Lower lobe of right lung (tissue), 2 donors: ENCODE measurements at regions not wholly inside any gene's neighbourhood (a gene's known extent, or its start where the extent isn't known, plus 50 kb on each side); places are given as distances from the start of the nearest gene placed in this dataset.
"Not testable (repeated sequence)": the region's sequence is repeated elsewhere in the genome, so short reads cannot be mapped to it uniquely, and the experiment has no call there.

Experiments
- ATAC-seq, 2 donors: fragments of 200-7000 bp; cut with Tn5 transposase; one replicate each; pipeline ENCODE4 v1.9.1; 2020 to 2022; ENCODE audit warnings: mild to moderate bottlenecking in 2 of 2, moderate library complexity in 2 of 2
- DNase-seq: peaks from one replicate; pipeline ENCODE4 v3.0.0-alpha.2; 2020
- H3K27ac ChIP-seq: fragments of 200-600 bp; one replicate; pipeline ENCODE4 v1.8.0; 2022
- H3K27me3 ChIP-seq: fragments of 200-600 bp; one replicate; pipeline ENCODE4 v1.8.0; 2022; ENCODE audit warnings: low read depth
- H3K36me3 ChIP-seq: fragments of 200-600 bp; one replicate; pipeline ENCODE4 v1.8.0; 2022; ENCODE audit warnings: mild to moderate bottlenecking
- H3K4me1 ChIP-seq: fragments of 200-600 bp; one replicate; pipeline ENCODE4 v1.8.0; 2022
- H3K4me3 ChIP-seq: fragments of 200-600 bp; one replicate; pipeline ENCODE4 v1.8.0; 2022; ENCODE audit warnings: mild to moderate bottlenecking
- H3K9me3 ChIP-seq: fragments of 200-600 bp; one replicate; pipeline ENCODE4 v1.8.0; 2022
- intact Hi-C: fragments of 100-400 bp; cut with DNase I; formaldehyde crosslinking; loops from one replicate; pipeline ENCODE4 v1.11.0; 2022
- TF ChIP-seq, protein P1 (sequence below): fragments of 200-600 bp; IDR thresholded peaks from one replicate; pipeline ENCODE4 v1.8.0; 2022; ENCODE audit warnings: antibody characterized with exemption, mild to moderate bottlenecking
- donor health status: DM: no; HTN: yes; CAD: no; lungs with severe emphysema.

GRCh38 chr12:127133675-127134335 lies 1133.2 kb upstream of the TMEM132C start:
- ATAC-seq: no peak
- no peaks in the 10 kb centered on the region for H3K36me3 ChIP-seq
- DNase-seq: no peak
- H3K27me3 ChIP-seq: no peaks in the 10 kb centered on the region
- H3K27ac ChIP-seq: no peak overlapping the region
- no peak overlapping the region for H3K4me3 ChIP-seq
- intact Hi-C loops: no loop called here
- H3K4me1 ChIP-seq: no peaks in the 10 kb centered on the region
- TF ChIP-seq, protein P1, sequence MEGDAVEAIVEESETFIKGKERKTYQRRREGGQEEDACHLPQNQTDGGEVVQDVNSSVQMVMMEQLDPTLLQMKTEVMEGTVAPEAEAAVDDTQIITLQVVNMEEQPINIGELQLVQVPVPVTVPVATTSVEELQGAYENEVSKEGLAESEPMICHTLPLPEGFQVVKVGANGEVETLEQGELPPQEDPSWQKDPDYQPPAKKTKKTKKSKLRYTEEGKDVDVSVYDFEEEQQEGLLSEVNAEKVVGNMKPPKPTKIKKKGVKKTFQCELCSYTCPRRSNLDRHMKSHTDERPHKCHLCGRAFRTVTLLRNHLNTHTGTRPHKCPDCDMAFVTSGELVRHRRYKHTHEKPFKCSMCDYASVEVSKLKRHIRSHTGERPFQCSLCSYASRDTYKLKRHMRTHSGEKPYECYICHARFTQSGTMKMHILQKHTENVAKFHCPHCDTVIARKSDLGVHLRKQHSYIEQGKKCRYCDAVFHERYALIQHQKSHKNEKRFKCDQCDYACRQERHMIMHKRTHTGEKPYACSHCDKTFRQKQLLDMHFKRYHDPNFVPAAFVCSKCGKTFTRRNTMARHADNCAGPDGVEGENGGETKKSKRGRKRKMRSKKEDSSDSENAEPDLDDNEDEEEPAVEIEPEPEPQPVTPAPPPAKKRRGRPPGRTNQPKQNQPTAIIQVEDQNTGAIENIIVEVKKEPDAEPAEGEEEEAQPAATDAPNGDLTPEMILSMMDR: no peak
- H3K9me3 ChIP-seq: no peaks in the 10 kb centered on the region

- H3K4me1 ChIP-seq, H3K4me3 ChIP-seq, DNase-seq, H3K9me3 ChIP-seq, intact Hi-C loops, ATAC-seq, H3K27ac ChIP-seq, H3K27me3 ChIP-seq, H3K36me3 ChIP-seq: not testable (repeated sequence)
Measured at GRCh38 chr12:127140864-127141484, 1126.0 kb upstream of the TMEM132C start.

DNA sequence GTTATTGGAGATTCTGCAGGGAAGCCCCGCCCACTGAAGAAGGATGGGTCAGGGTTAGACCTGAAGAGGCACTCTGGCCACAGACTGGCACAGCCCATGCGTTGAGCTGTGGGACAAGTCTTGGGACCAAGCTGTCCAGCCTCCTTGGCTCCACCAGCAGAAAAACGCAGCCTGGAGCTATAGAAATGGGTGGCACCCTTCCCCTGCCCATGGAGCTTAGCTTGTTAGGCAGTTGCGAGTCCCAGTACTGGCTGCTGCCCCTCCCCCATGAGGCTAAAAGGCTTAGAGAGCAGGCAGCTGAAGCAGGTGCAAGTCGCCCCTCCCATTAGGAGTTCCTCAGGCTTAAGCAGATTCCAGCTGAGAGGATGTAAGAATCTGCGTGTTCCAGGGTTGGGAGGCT lies 1124.0 kb upstream of the TMEM132C start:
- H3K36me3 ChIP-seq: no peaks in the 10 kb centered on the region
- no peak overlapping the region for H3K4me3 ChIP-seq
- H3K27ac ChIP-seq: no peak overlapping the region
- peaks cover 9% of the 10 kb centered on the region for H3K9me3 ChIP-seq
- intact Hi-C loops: no loop called here
- H3K27me3 ChIP-seq: no peaks in the 10 kb centered on the region
- no peak for ATAC-seq
- TF ChIP-seq, protein P1: no peak
- DNase-seq: no peak
- peaks cover 7% of the 10 kb centered on the region for H3K4me1 ChIP-seq

GRCh38 chr12:127144770-127145169 lies 1122.2 kb upstream of the TMEM132C start:
- no peak for DNase-seq
- TF ChIP-seq, protein P1: no peak
- intact Hi-C loops: no loop called here
- Histone ChIP-seq H3K36me3 (no peaks in the 10 kb centered on the region), H3K27me3 (no peaks in the 10 kb centered on the region), H3K4me3 (no peak overlapping the region), H3K9me3 (peaks cover 9% of the 10 kb centered on the region), H3K4me1 (peaks cover 7% of the 10 kb centered on the region), H3K27ac (no peak overlapping the region)
- no peak for ATAC-seq

GRCh38 chr12:127145241-127145928 lies 1121.6 kb upstream of the TMEM132C start:
- no peak for ATAC-seq
- Histone ChIP-seq H3K4me1 (peaks cover 7% of the 10 kb centered on the region), H3K9me3 (peaks cover 9% of the 10 kb centered on the region), H3K4me3 (peak overlapping the region; percentile 69), H3K36me3 (no peaks in the 10 kb centered on the region), H3K27me3 (no peaks in the 10 kb centered on the region), H3K27ac (peak overlapping the region; percentile 65)
- DNase-seq: no peak
- TF ChIP-seq, protein P1: no peak
- intact Hi-C loops: no loop called here
